ENCODE measurements at regions not wholly inside any gene's neighbourhood (a gene's known extent, or its start where the extent isn't known, plus 50 kb on each side); places are given as distances from the start of the nearest gene placed in this dataset.

DNA sequence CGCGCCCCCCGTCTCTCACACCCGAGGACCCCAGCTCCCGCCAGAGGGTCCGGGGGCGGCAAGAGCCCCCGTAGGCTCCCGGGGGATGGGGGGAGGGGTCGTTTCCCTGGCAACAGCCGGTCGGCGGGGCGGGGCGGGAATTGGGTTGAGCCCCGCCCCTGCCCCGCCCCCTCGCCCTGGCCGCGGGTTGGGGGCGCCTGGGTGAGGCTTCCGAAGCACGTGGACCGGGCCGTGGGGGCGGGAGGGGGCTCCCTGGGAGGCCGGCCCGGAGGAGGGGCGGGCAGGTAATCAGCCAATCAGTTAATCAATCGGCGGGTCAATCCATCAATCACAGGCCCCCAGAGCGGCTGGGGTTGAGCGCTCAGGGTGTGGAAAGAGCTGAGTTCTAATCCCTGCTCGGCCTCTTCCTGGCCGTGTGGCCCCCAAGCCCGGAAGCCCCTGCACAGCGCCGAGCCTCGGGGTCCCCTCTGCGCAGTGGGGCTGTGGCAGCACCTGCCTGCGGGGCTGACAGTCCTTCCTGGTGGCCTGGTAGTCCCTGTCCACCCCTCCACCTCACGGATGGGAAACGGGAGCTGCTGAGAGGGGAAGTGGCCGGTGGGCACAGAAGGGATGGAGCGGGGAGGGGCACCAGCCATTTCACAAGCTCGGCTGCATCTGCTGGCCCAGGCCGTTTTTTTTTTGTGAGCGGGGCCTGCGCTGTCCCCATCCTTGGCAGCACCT is 174.2 kb upstream of the IER5L start:
- TF ChIP-seq EZH2 (IDR thresholded peaks at IDR 0.05; ENCODE audit: low read length, missing control alignments) (no peak), CTCF (conservative IDR thresholded peaks at IDR 0.05 in 1 of 2, IDR thresholded peaks at IDR 0.05 in 1 of 2; ENCODE audit: low read depth in 1 of 2, low read length in 2 of 2) (no peak)

Data from fibroblast of lung (primary cell).